NCI-H524 treated with DMSO at 0.1 percent for 48 hours (cell line): ENCODE measurements at regions not wholly inside any gene's neighbourhood (a gene's known extent, or its start where the extent isn't known, plus 50 kb on each side); places are given as distances from the start of the nearest gene placed in this dataset.
A peak's percentile ranks its signal among the peaks of the same experiment; 100 is the strongest.

Experiments
- DNase-seq: peaks from one replicate; lab custom pipeline; 2025; lab: John Stamatoyannopoulos, UW

DNA sequence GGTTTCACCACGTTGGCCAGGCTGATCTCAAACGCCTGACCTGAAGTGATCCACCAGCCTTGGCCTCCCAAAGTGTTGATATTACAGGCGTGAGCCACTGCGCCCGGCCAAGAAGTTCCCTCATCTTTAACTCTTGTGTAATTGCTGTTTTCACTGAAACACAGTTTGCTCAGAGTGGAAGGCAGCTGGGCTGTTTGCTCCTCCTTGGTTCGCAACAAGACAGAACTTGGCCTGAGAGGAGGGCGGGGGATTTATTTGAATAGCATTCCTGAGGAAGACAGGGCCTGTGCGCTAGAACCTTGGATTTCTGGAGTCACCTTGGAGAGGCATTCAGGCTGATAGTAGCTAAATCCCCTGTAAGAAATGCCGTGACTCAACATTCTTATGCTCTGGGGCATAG, 226.7 kb upstream of the MCTP2 start:
- no peak for DNase-seq

- DNase-seq, result no peak
Observed at GRCh38 chr15:94002041-94002440, 229.3 kb upstream of the MCTP2 start.

DNA sequence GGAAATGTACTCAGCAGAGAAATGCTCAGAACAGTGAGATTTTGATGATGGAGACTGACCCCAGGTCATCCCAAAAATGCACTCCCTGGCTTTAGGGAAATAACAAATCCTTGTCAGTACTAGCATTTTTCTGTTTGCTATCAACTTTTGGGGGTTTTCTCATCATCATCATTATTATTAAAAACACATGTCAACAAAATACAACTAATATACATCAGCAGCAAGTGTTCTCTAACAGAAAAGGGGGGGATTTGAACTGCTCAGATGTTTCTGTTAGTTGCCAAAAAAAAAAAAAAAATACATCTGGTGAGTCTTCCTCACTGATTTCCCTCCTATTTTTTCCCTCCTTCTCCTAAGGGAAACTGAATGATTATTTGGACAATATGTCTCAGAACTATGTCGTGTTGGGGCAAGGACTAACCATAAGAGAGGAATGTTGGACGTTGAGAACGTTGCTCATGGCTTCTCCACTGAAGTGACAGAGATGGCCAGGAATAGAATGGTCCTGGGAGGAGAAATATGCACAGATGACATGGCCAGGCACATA, 230.0 kb upstream of the MCTP2 start:
- DNase-seq, result no peak

- DNase-seq, result no peak
Observed at GRCh38 chr15:94000606-94001005, 230.8 kb upstream of the MCTP2 start.

DNA sequence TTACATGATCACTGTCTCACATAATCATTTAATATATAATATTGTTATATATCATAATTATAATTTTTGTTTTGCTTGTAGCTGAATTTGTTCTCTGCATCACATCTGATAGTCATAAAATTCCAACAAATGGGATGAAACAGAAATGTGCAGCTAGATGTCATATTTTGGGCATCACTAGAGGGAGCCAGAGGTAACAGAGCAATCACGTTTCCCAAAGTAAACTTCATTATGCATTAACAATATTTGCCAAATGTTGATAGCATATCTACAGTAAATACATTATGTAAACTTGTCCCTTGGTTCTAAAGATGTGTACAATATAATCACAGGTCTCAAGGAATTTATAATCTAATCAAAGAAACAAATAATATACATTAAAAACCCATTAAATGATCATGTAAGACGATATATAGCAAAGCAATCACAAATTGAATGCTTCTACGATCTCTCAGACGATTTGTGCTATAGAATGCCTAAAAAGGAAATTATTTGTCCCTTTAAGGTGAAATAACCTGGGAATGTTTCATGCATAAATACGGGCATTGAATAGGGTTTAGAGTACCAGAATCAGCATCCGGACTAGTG, 234.2 kb upstream of the MCTP2 start:
- no peak for DNase-seq

DNA sequence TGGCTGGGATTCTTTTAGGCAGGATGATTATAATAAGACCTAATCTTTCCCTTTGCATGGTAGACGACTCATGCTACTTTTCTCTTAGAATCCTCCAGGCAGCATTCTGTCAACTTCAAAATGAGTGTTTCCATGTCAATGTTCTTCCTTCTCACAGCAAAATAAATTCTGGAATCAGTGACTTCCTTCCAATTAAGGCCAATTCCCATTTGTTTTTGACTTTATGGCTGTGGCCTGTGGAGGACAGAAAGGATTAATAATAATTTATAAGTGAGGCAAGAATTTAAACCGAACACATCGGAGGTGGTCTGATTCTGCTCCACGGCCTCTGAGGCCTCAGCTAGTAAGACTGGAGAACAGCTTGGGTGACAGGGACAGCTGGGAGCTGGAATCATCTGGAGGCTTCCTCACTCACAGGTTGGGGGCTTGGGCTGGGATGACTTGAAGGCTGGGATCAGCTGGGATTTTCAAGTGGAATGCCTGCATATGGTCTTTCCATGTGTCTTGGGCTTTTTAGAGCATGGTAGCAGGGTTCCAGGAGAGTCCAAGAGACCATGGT, 241.8 kb upstream of the MCTP2 start:
- peak; percentile 40 for DNase-seq

DNA sequence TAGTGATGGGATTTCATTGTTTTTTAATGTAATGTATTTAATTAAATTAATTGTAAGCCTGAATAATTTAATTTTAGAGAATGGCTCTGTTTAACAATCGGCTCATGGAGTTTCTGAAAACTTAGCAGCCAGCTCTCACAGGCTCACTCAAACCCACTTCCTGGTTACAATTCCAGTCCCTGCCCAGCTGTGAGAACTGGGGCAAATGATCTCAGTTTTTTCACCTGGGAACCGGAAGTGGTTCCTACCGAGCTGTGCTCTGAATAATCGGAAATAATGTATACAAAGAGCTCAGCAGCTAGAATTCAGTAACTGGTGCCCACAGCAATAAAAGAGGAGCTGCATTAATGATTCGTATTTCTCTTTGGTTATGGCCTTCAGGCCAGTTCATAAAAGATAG, 244.3 kb upstream of the MCTP2 start:
- no peak for DNase-seq

DNA sequence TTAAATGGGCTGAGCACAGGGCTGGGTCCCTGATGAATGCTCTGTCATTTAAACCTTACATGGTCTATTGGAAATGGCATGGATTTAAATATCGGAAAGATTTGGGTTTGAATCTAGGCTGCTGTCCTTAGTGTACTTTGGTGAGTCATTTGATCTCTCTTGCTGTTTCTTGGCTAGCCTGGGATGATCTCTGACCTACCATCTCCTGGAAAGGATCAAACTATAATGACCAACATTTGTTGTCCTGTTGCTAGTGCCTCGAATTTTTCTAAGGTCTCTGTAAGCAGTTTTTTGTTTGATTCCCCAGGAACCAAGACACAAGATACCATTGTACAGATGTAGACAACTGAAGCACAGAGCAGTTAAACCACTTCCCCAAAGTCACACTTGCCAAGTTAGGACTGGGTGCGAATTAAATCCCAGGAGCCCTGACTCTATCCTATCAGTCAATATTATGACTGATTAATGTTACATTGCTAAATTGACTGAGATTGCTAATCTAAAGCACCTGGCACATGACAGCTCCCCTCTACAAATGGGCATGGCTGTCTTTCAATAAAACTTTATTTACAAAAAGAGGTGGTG, 244.9 kb upstream of the MCTP2 start:
- no peak for DNase-seq

GRCh38 chr15:93985925-93986324, 245.4 kb upstream of the MCTP2 start:
- DNase-seq, result no peak

DNA sequence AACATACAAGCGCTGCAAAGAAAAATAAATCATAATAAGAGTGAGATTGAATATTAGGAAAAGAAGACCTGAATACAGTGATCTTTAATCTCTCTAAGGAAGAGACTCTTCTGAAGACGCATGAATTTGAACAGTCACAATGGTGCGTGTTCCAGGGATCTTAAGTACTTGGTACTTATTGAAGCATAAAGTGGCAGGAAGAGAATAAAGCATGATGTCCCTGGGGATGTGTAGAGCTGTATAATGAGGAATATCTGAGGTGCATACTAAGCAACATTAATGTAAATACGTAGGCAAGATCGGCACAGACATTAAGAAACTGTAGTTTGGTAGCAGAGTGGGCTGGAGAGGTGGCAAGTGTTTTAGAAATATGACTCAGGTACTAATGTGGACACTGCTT, 246.2 kb upstream of the MCTP2 start:
- no peak for DNase-seq

- no peak for DNase-seq
Observed at GRCh38 chr15:93983526-93983925, 247.8 kb upstream of the MCTP2 start.

GRCh38 chr15:93982226-93982727, 249.1 kb upstream of the MCTP2 start:
- no peak for DNase-seq

DNA sequence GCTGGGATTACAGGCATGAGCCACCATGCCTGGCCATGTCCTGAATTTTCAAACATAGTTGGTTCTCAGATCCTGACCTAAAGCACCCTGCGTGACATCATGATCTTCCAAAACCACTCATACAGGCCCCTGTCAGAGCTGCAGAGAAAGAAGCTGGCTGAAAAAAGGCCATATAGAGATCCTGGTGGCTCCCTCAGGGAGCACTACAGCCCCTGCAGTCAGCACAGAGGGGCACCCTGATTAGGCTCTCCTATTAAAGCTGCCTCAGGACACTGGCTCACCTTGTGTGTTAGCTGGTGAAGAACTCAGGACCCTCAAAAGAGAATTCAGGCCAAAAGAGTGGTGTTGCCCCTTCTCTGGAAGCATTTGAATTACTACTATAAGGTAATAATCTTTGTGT, 249.7 kb upstream of the MCTP2 start:
- no peak for DNase-seq

GRCh38 chr15:93980261-93980911, 251.0 kb upstream of the MCTP2 start:
- DNase-seq, result no peak

GRCh38 chr15:93974804-93975481, 256.4 kb upstream of the MCTP2 start:
- DNase-seq, result no peak

GRCh38 chr15:93973287-93973686, 258.1 kb upstream of the MCTP2 start:
- no peak for DNase-seq

GRCh38 chr15:93968773-93969172, 262.6 kb upstream of the MCTP2 start:
- DNase-seq, result no peak

DNA sequence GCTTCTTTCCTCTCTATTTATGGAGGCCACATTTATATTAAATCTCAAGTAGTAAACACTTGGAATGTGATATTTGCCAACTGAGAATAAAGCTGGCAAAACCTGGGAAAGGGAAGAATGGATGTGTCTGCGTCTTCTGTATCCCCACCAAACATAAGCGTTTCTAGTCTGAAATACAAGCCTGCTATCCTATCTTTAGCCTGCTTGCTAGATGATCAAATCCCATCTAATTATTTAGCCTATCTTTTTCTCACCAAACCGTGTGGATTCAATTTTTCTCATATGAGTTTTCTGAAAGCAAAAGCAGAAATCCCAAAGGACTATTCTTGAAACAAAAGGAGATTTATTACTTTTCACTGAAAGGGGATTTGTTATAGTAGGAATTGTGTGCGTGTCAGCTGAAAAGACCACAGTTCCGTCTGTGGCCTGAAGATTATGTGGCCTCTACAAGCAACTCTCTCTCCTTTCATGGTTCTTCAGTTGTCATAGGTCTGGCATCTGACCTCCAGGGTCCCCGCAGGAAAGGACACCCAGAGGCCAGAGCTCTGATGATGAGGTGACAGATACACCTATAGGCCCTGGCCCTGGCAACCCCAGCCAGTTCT, 266.0 kb upstream of the MCTP2 start:
- no peak for DNase-seq

DNA sequence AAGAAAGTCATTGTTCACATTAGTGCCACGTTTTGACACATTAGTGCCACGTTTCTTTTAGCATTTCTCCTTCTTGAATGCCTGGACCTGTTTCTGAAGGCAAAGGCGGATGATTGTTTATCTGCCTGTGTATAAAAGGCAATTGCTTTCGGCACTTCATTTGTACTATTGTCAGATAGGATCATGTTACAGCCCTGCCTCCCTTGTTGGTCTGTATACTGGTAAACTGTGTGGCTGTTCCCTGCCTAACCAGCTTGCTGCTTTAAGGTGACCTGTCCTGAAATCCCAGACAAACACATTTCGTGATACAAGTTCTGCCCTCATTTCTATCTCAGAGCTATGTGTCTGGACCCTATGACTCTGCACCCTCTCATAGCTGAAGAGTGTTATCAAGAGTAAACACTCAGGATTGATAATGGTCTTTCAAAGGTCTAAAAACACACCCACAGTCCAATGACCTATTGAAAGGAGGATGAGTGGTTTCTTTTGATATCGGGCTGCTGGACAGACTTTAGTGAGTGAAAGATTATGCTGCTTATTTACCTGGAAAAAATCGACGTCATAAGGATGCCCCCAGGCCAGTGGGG, 276.3 kb upstream of the MCTP2 start:
- DNase-seq, result no peak

GRCh38 chr15:93948726-93949125, 282.6 kb upstream of the MCTP2 start:
- peak; percentile 52 for DNase-seq

GRCh38 chr15:93943586-93943985, 287.8 kb upstream of the MCTP2 start:
- no peak for DNase-seq

DNA sequence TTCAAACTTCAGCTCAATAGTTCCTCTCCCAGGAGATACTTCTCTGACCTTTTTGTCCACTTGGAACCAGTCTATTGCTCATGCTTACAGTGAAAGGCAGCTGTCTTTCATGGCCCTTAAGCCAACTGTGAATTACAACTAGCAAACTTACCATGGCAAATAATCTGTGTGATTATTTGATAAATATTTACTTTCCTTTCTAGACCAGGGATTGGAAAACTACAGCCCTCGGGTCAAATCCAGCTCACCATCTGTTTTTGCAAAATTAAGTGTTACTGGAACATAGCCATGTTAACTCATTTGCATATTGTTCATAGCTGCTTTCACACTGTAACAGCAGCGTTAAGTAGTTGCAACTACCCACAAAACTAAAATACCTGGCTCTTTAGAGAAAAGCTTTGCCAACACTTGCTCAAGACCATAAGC, 289.1 kb upstream of the MCTP2 start:
- peak; percentile 67 for DNase-seq
